ENCODE measurements at regions not wholly inside any gene's neighbourhood (a gene's known extent, or its start where the extent isn't known, plus 50 kb on each side); places are given as distances from the start of the nearest gene placed in this dataset.
"Not testable (repeated sequence)": the region's sequence is repeated elsewhere in the genome, so short reads cannot be mapped to it uniquely, and the experiment has no call there.

DNA sequence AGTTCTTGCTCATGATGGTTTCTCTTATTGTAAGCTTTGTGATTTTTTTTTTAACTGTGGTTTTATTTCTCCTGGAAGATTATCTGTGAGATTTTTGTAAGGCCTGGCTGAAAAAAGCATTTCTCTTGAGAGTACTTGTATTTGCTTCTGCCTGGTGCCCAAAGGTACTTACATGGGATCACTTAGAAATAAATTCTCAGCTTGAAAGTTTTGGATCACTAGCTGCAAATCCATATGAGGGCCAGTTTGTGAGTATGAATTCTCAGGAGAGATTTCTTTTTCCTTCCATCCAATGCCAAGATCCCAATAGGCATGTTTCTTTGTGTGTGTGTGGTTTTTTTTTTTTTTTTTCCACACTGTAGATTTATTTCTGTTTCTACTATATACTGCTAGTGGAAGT, 1884.7 kb upstream of the PCDH7 start:
- Mint-ChIP-seq H3K4me1 (no peaks in the 10 kb centered on the region), H3K4me3 (no peak overlapping the region), H3K9me3 (peaks cover 0 to 14% (median 6%) of the 10 kb centered on the region in 8 donors), H3K36me3 (no peaks in the 10 kb centered on the region), H3K27me3 (no peaks in the 10 kb centered on the region), H3K27ac (no peak overlapping the region)
- intact Hi-C loops (cut with micrococcal nuclease) = loop anchor here (10.0 kb wide), 1 partner anchor 61 kb away; no protein-coding TSS in a partner anchor
- no peaks in the 10 kb centered on the region for H3K27me3 ChIP-seq (ENCODE audit: insufficient read depth, low read length)
- H3K4me1 ChIP-seq (ENCODE audit: insufficient read depth, low read length) = no peaks in the 10 kb centered on the region
- CTCF ChIA-PET (ENCODE audit: partially characterized antibody) = no interaction called here
- POLR2A ChIA-PET (ENCODE audit: partially characterized antibody) = interaction anchor here (0.6 kb wide), 1 partner anchor 14 kb away, joined by 4 read pairs; no protein-coding TSS in a partner anchor
- H3K9me3 ChIP-seq (ENCODE audit: control insufficient read depth in 1 of 2, low read length in 2 of 2) = no peaks in the 10 kb centered on the region
- H3K36me3 ChIP-seq (ENCODE audit: insufficient read depth, low read length) = no peaks in the 10 kb centered on the region
- H3K4me3 ChIP-seq (ENCODE audit: low read length in 2 of 2) = no peak overlapping the region
- no peak overlapping the region for H3K27ac ChIP-seq (ENCODE audit: low read depth, low read length)
- no peak for DNase-seq

GRCh38 chr4:28842271-28842670, 1877.9 kb upstream of the PCDH7 start:
- intact Hi-C loops (cut with micrococcal nuclease) = no loop called here
- H3K36me3 ChIP-seq (ENCODE audit: insufficient read depth, low read length) = no peaks in the 10 kb centered on the region
- no peak overlapping the region for H3K4me3 Mint-ChIP-seq
- no peak overlapping the region for H3K4me3 ChIP-seq (ENCODE audit: low read length in 2 of 2)
- no peaks in the 10 kb centered on the region for H3K27me3 ChIP-seq (ENCODE audit: insufficient read depth, low read length)
- H3K27ac Mint-ChIP-seq = no peak overlapping the region
- H3K9me3 Mint-ChIP-seq = peaks cover 6 to 19% (median 9%) of the 10 kb centered on the region in 8 donors
- no peak overlapping the region for H3K27ac ChIP-seq (ENCODE audit: low read depth, low read length)
- H3K4me1 ChIP-seq (ENCODE audit: insufficient read depth, low read length) = no peaks in the 10 kb centered on the region
- ChIA-PET CTCF (ENCODE audit: partially characterized antibody) (no interaction called here), POLR2A (ENCODE audit: partially characterized antibody) (no interaction called here)
- no peaks in the 10 kb centered on the region for H3K36me3 Mint-ChIP-seq
- no peaks in the 10 kb centered on the region for H3K9me3 ChIP-seq (ENCODE audit: control insufficient read depth in 1 of 2, low read length in 2 of 2)
- no peak for DNase-seq
- H3K27me3 Mint-ChIP-seq = no peaks in the 10 kb centered on the region
- no peaks in the 10 kb centered on the region for H3K4me1 Mint-ChIP-seq

- CTCF ChIA-PET (ENCODE audit: partially characterized antibody) = no interaction called here
Measured at GRCh38 chr4:28845158-28845557, 1875.0 kb upstream of the PCDH7 start.

DNA sequence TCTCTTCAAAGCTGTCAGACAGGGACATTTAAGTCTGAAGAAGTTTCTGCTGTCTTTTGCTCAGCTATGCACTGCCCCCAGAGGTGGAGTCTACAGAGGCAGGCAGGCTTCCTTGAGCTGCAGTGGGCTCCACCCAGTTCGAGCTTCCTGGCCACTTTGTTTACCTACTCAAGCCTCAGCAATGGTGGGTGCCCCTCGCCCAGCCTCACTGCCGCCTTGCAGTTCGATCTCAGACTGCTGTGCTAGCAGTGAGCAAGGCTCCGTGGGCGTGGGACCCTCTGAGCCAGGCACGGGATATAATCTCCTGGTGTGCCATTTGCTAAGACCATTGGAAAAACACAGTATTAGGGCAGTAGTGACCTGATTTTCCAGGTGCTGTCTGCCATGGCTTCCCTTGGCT, 1863.1 kb upstream of the PCDH7 start:
- intact Hi-C loops (cut with micrococcal nuclease); H3K27me3 Mint-ChIP-seq; H3K27me3 ChIP-seq (ENCODE audit: insufficient read depth, low read length); H3K36me3 Mint-ChIP-seq; POLR2A ChIA-PET (ENCODE audit: partially characterized antibody); DNase-seq; H3K4me3 ChIP-seq (ENCODE audit: low read length in 2 of 2); H3K4me1 Mint-ChIP-seq; H3K27ac Mint-ChIP-seq; H3K4me1 ChIP-seq (ENCODE audit: insufficient read depth, low read length); H3K36me3 ChIP-seq (ENCODE audit: insufficient read depth, low read length); H3K27ac ChIP-seq (ENCODE audit: low read depth, low read length); CTCF ChIA-PET (ENCODE audit: partially characterized antibody); H3K4me3 Mint-ChIP-seq; H3K9me3 ChIP-seq (ENCODE audit: control insufficient read depth in 1 of 2, low read length in 2 of 2): not testable (repeated sequence)
- peaks cover 3 to 30% (median 16%) of the 10 kb centered on the region in 8 donors for H3K9me3 Mint-ChIP-seq

More at GRCh38 chr4:28845158-28845557, 1875.0 kb upstream of the PCDH7 start:
- no peaks in the 10 kb centered on the region for H3K9me3 ChIP-seq (ENCODE audit: control insufficient read depth in 1 of 2, low read length in 2 of 2)
- no peaks in the 10 kb centered on the region for H3K36me3 ChIP-seq (ENCODE audit: insufficient read depth, low read length)
- Mint-ChIP-seq H3K4me3 (no peak overlapping the region), H3K4me1 (no peaks in the 10 kb centered on the region), H3K36me3 (no peaks in the 10 kb centered on the region), H3K9me3 (peaks cover 3 to 25% (median 13%) of the 10 kb centered on the region in 8 donors), H3K27me3 (no peaks in the 10 kb centered on the region), H3K27ac (peak overlapping the region in 1 of 7 donors; percentile 5)
- no peak overlapping the region for H3K27ac ChIP-seq (ENCODE audit: low read depth, low read length)
- no peak for DNase-seq
- H3K27me3 ChIP-seq (ENCODE audit: insufficient read depth, low read length) = no peaks in the 10 kb centered on the region
- H3K4me1 ChIP-seq (ENCODE audit: insufficient read depth, low read length) = no peaks in the 10 kb centered on the region
- H3K4me3 ChIP-seq (ENCODE audit: low read length in 2 of 2) = no peak overlapping the region
- POLR2A ChIA-PET (ENCODE audit: partially characterized antibody) = no interaction called here
- intact Hi-C loops (cut with micrococcal nuclease) = no loop called here

DNA sequence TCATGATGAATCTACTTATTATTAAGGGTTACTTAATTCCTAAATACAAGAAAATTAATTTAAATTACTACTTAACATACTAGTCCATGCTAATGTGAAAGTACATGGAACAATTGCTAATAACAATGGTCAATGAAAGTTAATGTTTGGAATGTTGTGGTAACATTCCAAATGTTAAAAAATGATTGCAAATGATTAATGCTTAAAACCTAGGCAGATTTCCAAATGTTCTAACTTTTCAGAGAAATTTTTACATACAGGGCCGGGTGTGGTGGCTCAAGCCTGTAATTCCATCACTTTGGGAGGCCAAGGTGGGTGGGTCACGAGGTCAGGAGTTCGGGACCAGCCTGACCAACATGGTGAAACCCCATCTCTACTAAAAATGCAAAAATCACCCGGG, 1851.3 kb upstream of the PCDH7 start:
- intact Hi-C loops (cut with micrococcal nuclease) = no loop called here
- DNase-seq = no peak
- Histone ChIP-seq H3K27ac (ENCODE audit: low read depth, low read length) (no peak overlapping the region), H3K4me3 (ENCODE audit: low read length in 2 of 2) (no peak overlapping the region), H3K9me3 (ENCODE audit: control insufficient read depth in 1 of 2, low read length in 2 of 2) (no peaks in the 10 kb centered on the region), H3K4me1 (ENCODE audit: insufficient read depth, low read length) (no peaks in the 10 kb centered on the region), H3K27me3 (ENCODE audit: insufficient read depth, low read length) (no peaks in the 10 kb centered on the region), H3K36me3 (ENCODE audit: insufficient read depth, low read length) (no peaks in the 10 kb centered on the region)
- no peaks in the 10 kb centered on the region for H3K36me3 Mint-ChIP-seq
- H3K9me3 Mint-ChIP-seq = peaks cover 4 to 13% (median 6%) of the 10 kb centered on the region in 8 donors
- no peak overlapping the region for H3K27ac Mint-ChIP-seq
- H3K27me3 Mint-ChIP-seq = no peaks in the 10 kb centered on the region
- H3K4me3 Mint-ChIP-seq = no peak overlapping the region
- CTCF ChIA-PET (ENCODE audit: partially characterized antibody) = no interaction called here
- no peaks in the 10 kb centered on the region for H3K4me1 Mint-ChIP-seq
- POLR2A ChIA-PET (ENCODE audit: partially characterized antibody) = no interaction called here

GRCh38 chr4:28879178-28879577, 1841.0 kb upstream of the PCDH7 start:
- DNase-seq = no peak
- no peak overlapping the region for H3K27ac ChIP-seq (ENCODE audit: low read depth, low read length)
- intact Hi-C loops (cut with micrococcal nuclease) = no loop called here
- Mint-ChIP-seq H3K36me3 (no peaks in the 10 kb centered on the region), H3K27me3 (no peaks in the 10 kb centered on the region), H3K4me1 (no peaks in the 10 kb centered on the region), H3K27ac (no peak overlapping the region), H3K9me3 (peaks cover 0 to 18% (median 3%) of the 10 kb centered on the region in 8 donors), H3K4me3 (no peak overlapping the region)
- no peaks in the 10 kb centered on the region for H3K36me3 ChIP-seq (ENCODE audit: insufficient read depth, low read length)
- no peaks in the 10 kb centered on the region for H3K9me3 ChIP-seq (ENCODE audit: control insufficient read depth in 1 of 2, low read length in 2 of 2)
- CTCF ChIA-PET (ENCODE audit: partially characterized antibody) = no interaction called here
- no peaks in the 10 kb centered on the region for H3K27me3 ChIP-seq (ENCODE audit: insufficient read depth, low read length)
- no peak overlapping the region for H3K4me3 ChIP-seq (ENCODE audit: low read length in 2 of 2)
- H3K4me1 ChIP-seq (ENCODE audit: insufficient read depth, low read length) = no peaks in the 10 kb centered on the region
- POLR2A ChIA-PET (ENCODE audit: partially characterized antibody) = no interaction called here

DNA sequence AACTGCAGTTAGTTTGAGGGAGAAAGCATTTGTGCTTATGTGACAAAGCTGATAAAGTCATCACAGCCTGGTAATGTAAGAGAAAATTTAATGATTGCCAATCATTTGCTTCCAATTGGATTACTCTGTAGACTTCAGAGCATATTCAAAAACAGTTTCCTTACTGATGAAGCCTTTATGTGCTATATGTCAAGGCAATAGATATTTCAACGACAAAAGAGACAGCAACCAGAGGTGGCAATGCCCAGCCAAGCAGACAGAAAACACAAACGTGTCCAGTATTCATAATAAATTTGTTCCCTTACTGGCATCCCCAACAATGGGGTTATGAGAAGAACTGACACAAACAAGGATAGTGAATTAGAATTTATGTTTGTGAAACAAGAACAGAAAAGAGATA, 1840.3 kb upstream of the PCDH7 start:
- DNase-seq = no peak
- Mint-ChIP-seq H3K9me3 (peaks cover 0 to 18% (median 3%) of the 10 kb centered on the region in 8 donors), H3K4me1 (no peaks in the 10 kb centered on the region), H3K27ac (no peak overlapping the region), H3K36me3 (no peaks in the 10 kb centered on the region), H3K4me3 (no peak overlapping the region), H3K27me3 (no peaks in the 10 kb centered on the region)
- no peak overlapping the region for H3K27ac ChIP-seq (ENCODE audit: low read depth, low read length)
- CTCF ChIA-PET (ENCODE audit: partially characterized antibody) = no interaction called here
- H3K36me3 ChIP-seq (ENCODE audit: insufficient read depth, low read length) = no peaks in the 10 kb centered on the region
- intact Hi-C loops (cut with micrococcal nuclease) = no loop called here
- no peaks in the 10 kb centered on the region for H3K9me3 ChIP-seq (ENCODE audit: control insufficient read depth in 1 of 2, low read length in 2 of 2)
- H3K27me3 ChIP-seq (ENCODE audit: insufficient read depth, low read length) = no peaks in the 10 kb centered on the region
- POLR2A ChIA-PET (ENCODE audit: partially characterized antibody) = no interaction called here
- no peaks in the 10 kb centered on the region for H3K4me1 ChIP-seq (ENCODE audit: insufficient read depth, low read length)
- no peak overlapping the region for H3K4me3 ChIP-seq (ENCODE audit: low read length in 2 of 2)

DNA sequence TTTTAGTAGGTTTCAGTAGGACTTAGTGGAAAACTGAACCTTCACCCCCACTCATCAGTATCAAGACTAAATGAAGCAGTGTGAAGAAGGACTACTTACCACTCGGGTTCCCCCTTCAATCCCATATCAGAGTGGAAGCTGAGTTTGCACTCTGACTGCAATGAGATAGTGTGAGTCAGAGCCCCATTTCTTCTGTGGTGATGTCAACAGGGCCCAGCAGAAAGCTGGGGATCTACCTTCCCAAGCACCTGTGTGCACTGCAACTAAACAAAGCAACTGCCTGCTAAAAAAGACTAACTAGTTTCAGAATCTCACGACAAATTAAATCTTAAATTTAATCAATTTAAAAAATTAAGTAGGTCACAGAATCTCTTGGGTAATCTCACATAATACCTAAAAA, 1837.0 kb upstream of the PCDH7 start:
- Mint-ChIP-seq H3K27ac (no peak overlapping the region), H3K36me3 (no peaks in the 10 kb centered on the region), H3K9me3 (peaks cover 0 to 8% (median 3%) of the 10 kb centered on the region in 8 donors), H3K4me3 (no peak overlapping the region), H3K27me3 (no peaks in the 10 kb centered on the region), H3K4me1 (no peaks in the 10 kb centered on the region)
- CTCF ChIA-PET (ENCODE audit: partially characterized antibody) = no interaction called here
- no peaks in the 10 kb centered on the region for H3K4me1 ChIP-seq (ENCODE audit: insufficient read depth, low read length)
- intact Hi-C loops (cut with micrococcal nuclease) = no loop called here
- no peak for DNase-seq
- no peak overlapping the region for H3K4me3 ChIP-seq (ENCODE audit: low read length in 2 of 2)
- H3K27ac ChIP-seq (ENCODE audit: low read depth, low read length) = no peak overlapping the region
- no peaks in the 10 kb centered on the region for H3K36me3 ChIP-seq (ENCODE audit: insufficient read depth, low read length)
- POLR2A ChIA-PET (ENCODE audit: partially characterized antibody) = no interaction called here
- no peaks in the 10 kb centered on the region for H3K27me3 ChIP-seq (ENCODE audit: insufficient read depth, low read length)
- no peaks in the 10 kb centered on the region for H3K9me3 ChIP-seq (ENCODE audit: control insufficient read depth in 1 of 2, low read length in 2 of 2)

Data from CD4-positive, alpha-beta memory T cell (primary cell).